Peyer's patch (tissue), 4 donors: ENCODE measurements at regions not wholly inside any gene's neighbourhood (a gene's known extent, or its start where the extent isn't known, plus 50 kb on each side); places are given as distances from the start of the nearest gene placed in this dataset.
"Not testable (repeated sequence)": the region's sequence is repeated elsewhere in the genome, so short reads cannot be mapped to it uniquely, and the experiment has no call there.

Experiments used
- POLR2A ChIP-seq, 2 donors: fragments of 450-650 bp; IDR thresholded peaks; one replicate each; pipeline ENCODE4 v1.5.1; 2017; ENCODE audit warnings: antibody characterized with exemption in 2 of 2, mild to moderate bottlenecking in 2 of 2, moderate library complexity in 2 of 2
- TF ChIP-seq, protein P1 (sequence below), 6 experiments: fragments of 450-650 bp in 4 of 6; fragments of 200-600 bp in 2 of 6; sonication (generic) in 1 of 6; IDR thresholded peaks; one replicate each; pipeline ENCODE4 v1.5.1; 2017 to 2019; ENCODE audit warnings: antibody characterized with exemption in 6 of 6, mild to moderate bottlenecking in 3 of 6, moderate library complexity in 1 of 6

DNA sequence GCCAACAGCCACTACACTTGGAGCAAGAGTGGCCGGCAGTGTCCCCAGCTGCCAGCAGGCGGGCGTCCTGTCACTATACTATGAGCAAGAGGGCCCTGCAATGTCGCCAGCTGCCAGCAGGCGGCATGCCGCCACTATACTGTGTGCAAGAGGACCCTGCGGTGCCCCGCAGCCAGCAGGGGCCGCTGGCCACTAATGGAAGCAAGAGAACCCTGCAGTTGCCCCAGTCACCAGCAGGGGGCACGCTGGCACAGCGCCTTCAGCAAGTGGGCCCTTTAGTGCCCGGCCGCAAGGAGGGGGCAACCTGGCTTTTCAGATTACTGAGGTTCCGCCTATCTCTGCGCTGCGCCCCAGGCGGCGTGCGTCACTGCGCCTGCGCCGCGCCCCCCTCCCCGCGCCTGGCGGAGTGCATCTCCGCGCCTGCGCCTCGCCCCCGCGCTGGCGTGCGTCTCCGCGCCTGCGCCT is 53.0 kb upstream of the DUX4 start:
- TF ChIP-seq, protein P1, sequence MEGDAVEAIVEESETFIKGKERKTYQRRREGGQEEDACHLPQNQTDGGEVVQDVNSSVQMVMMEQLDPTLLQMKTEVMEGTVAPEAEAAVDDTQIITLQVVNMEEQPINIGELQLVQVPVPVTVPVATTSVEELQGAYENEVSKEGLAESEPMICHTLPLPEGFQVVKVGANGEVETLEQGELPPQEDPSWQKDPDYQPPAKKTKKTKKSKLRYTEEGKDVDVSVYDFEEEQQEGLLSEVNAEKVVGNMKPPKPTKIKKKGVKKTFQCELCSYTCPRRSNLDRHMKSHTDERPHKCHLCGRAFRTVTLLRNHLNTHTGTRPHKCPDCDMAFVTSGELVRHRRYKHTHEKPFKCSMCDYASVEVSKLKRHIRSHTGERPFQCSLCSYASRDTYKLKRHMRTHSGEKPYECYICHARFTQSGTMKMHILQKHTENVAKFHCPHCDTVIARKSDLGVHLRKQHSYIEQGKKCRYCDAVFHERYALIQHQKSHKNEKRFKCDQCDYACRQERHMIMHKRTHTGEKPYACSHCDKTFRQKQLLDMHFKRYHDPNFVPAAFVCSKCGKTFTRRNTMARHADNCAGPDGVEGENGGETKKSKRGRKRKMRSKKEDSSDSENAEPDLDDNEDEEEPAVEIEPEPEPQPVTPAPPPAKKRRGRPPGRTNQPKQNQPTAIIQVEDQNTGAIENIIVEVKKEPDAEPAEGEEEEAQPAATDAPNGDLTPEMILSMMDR (IDR thresholded peaks at IDR 0.05): peak in 2 of 6 experiments; percentile 4 to 12
- TF ChIP-seq POLR2A (IDR thresholded peaks at IDR 0.05): not testable (repeated sequence)
